Heart left ventricle (tissue), 16 donors: ENCODE measurements at regions not wholly inside any gene's neighbourhood (a gene's known extent, or its start where the extent isn't known, plus 50 kb on each side); places are given as distances from the start of the nearest gene placed in this dataset.

Experiments used
- ATAC-seq, 4 donors: fragments of 200-7000 bp; cut with Tn5 transposase; one replicate each; pipeline ENCODE4 v1.9.1; 2020 to 2022; ENCODE audit warnings: moderate library complexity in 4 of 4, mild to moderate bottlenecking in 3 of 4, moderate number of reproducible peaks in 1 of 4
- DNase-seq, 5 donors: peaks; one replicate each; pipeline ENCODE4 v3.0.0-alpha.2; 2020
- H3K27ac ChIP-seq, 12 donors: fragments of 200-600 bp; sonication (generic) in 4 of 12; one replicate each; pipeline versions ENCODE4 v1.5.0 to v1.8.0; 2016 to 2022; ENCODE audit warnings: mild to moderate bottlenecking in 2 of 12
- H3K27me3 ChIP-seq, 9 donors: fragments of 200-600 bp; sonication (generic) in 2 of 9; one replicate each; pipeline versions ENCODE4 v1.5.1 to v1.8.0; 2016 to 2022; ENCODE audit warnings: mild to moderate bottlenecking in 3 of 9
- H3K36me3 ChIP-seq, 9 donors: fragments of 200-600 bp; sonication (generic) in 2 of 9; one replicate each; pipeline versions ENCODE4 v1.5.0 to v1.8.0; 2018 to 2022; ENCODE audit warnings: mild to moderate bottlenecking in 2 of 9
- H3K4me1 ChIP-seq, 12 donors: fragments of 200-600 bp; sonication (generic) in 4 of 12; one replicate each; pipeline versions ENCODE4 v1.5.0 to v1.8.0; 2016 to 2022; ENCODE audit warnings: mild to moderate bottlenecking in 3 of 12
- H3K4me3 ChIP-seq, 12 donors: fragments of 200-600 bp; sonication (generic) in 4 of 12; one replicate each; pipeline versions ENCODE4 v1.5.0 to v1.8.0; 2017 to 2022; ENCODE audit warnings: mild to moderate bottlenecking in 9 of 12, moderate library complexity in 4 of 12
- H3K9me3 ChIP-seq, 12 donors: fragments of 200-600 bp; sonication (generic) in 4 of 12; one replicate each; pipeline versions ENCODE4 v1.5.0 to v1.8.0; 2016 to 2022; ENCODE audit warnings: mild to moderate bottlenecking in 1 of 12
- POLR2A ChIP-seq, 2 donors: fragments of 450-650 bp; IDR thresholded peaks; one replicate each; pipeline ENCODE4 v1.6.1; 2017; ENCODE audit warnings: antibody characterized with exemption in 2 of 2, mild to moderate bottlenecking in 2 of 2, moderate library complexity in 2 of 2
- WGBS, 4 donors: extraction: QIAGEN DNeasy Blood & Tissue Kit in 2 of 4; methylation state at CpG; one replicate each; pipeline versions ENCODE4 v1.1.5 to v1.1.7; 2013 to 2018; 5-methylcytosine and 5-hydroxymethylcytosine counted together
- intact Hi-C, 10 donors: fragments of 100-400 bp; cut with DNase I; formaldehyde crosslinking; loops; one replicate each; pipeline versions ENCODE4 v1.11.1 to v1.14.2; 2022
- TF ChIP-seq, protein P1 (sequence below), 12 donors: fragments of 200-600 bp; sonication (generic) in 4 of 12; IDR thresholded peaks; one replicate each; pipeline versions ENCODE4 v1.5.0 to v1.8.0; 2018 to 2022; ENCODE audit warnings: antibody characterized with exemption in 12 of 12, mild to moderate bottlenecking in 5 of 12
- donor health status: ischemic (EF 13 %, LVEDD 7.1; RV severe dilation, severe dysfunction).
- donor health status: healthy with polysubstance abuse.
- donor health status: DM: no; HTN: yes; CAD: no.
- donor health status: DM: no; HTN: no; CAD: no.
- donor health status: ischemic (EF 25% LVEDD 6.9; RV normal size, moderate dysfunction).
- donor health status: ischemic (EF 25% LVEDD 5.7; RV mildly dilated, moderate dysfunction).
- donor health status: healthy.
- donor health status: DM: yes; HTN: yes; CAD: no.
- donor health status: ischemic (EF 35%, LVEDD 5.7; RV mildly dilated, moderate dysfunction).
- donor health status: nonischemic (EF 11% LVEDD 7.7; RV severe dilation, severe dysfunction).
- donor health status: DM: yes; HTN: yes; CAD: no.
- donor health status: PGD.
- donor health status: ischemic (EF 29% LVEDD 5.4; RV normal size, mild dysfunction).
- donor health status: nonischemic (EF 23%, LVEDD 6.1; RV moderate dilation, normal function).

GRCh38 chr16:55968221-55968620 is 93.0 kb upstream of the CES5A start:
- Histone ChIP-seq H3K9me3 (no peaks in the 10 kb centered on the region), H3K27ac (no peak overlapping the region), H3K27me3 (no peaks in the 10 kb centered on the region), H3K4me1 (no peaks in the 10 kb centered on the region), H3K4me3 (no peak overlapping the region), H3K36me3 (no peaks in the 10 kb centered on the region)
- DNase-seq (no peak), ATAC-seq (no peak)
- WGBS, 4 donors: 55 to 68% (median 64%) methylated on average over 5 of the region's 5 CpGs
- TF ChIP-seq POLR2A (IDR thresholded peaks at IDR 0.05): no peak
- TF ChIP-seq, protein P1, sequence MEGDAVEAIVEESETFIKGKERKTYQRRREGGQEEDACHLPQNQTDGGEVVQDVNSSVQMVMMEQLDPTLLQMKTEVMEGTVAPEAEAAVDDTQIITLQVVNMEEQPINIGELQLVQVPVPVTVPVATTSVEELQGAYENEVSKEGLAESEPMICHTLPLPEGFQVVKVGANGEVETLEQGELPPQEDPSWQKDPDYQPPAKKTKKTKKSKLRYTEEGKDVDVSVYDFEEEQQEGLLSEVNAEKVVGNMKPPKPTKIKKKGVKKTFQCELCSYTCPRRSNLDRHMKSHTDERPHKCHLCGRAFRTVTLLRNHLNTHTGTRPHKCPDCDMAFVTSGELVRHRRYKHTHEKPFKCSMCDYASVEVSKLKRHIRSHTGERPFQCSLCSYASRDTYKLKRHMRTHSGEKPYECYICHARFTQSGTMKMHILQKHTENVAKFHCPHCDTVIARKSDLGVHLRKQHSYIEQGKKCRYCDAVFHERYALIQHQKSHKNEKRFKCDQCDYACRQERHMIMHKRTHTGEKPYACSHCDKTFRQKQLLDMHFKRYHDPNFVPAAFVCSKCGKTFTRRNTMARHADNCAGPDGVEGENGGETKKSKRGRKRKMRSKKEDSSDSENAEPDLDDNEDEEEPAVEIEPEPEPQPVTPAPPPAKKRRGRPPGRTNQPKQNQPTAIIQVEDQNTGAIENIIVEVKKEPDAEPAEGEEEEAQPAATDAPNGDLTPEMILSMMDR (IDR thresholded peaks at IDR 0.05): no peak
- intact Hi-C loops: no loop called here

- peaks cover 0 to 1% (median 0%) of the 10 kb centered on the region in 12 donors for H3K9me3 ChIP-seq
- no peak for ATAC-seq
- H3K4me3 ChIP-seq: no peak overlapping the region
- intact Hi-C loops: no loop called here
- no peak overlapping the region for H3K27ac ChIP-seq
- no peak for DNase-seq
- no peaks in the 10 kb centered on the region for H3K4me1 ChIP-seq
- no peaks in the 10 kb centered on the region for H3K27me3 ChIP-seq
- 65 to 86% (median 83%) methylated on average over 4 of the region's 4 CpGs for WGBS, 4 donors
- H3K36me3 ChIP-seq: no peaks in the 10 kb centered on the region
- no peak for TF ChIP-seq POLR2A (IDR thresholded peaks at IDR 0.05)
- TF ChIP-seq, protein P1 (IDR thresholded peaks at IDR 0.05): no peak
These were observed 89.8 kb upstream of the CES5A start for GRCh38 chr16:55964923-55965475.

GRCh38 chr16:55955845-55956244 is 80.7 kb upstream of the CES5A start:
- Histone ChIP-seq H3K4me3 (no peak overlapping the region), H3K36me3 (no peaks in the 10 kb centered on the region), H3K27ac (peak overlapping the region in 4 of 12 donors; percentile 19 to 76 (median 58)), H3K4me1 (peaks cover 0 to 16% (median 3%) of the 10 kb centered on the region in 12 donors), H3K27me3 (no peaks in the 10 kb centered on the region), H3K9me3 (peaks cover 0 to 5% (median 0%) of the 10 kb centered on the region in 12 donors)
- peak; percentile 50 to 93 (median 72) for DNase-seq
- WGBS, 4 donors: 20 to 23% (median 22%) methylated on average over 5 of the region's 5 CpGs
- intact Hi-C loops: loop anchor here in 1 of 10 donors (10.0 kb wide), 1 partner anchor 79 kb away; no protein-coding TSS in a partner anchor
- ATAC-seq: peak; percentile 96 to 99 (median 96)
- TF ChIP-seq, protein P1 (IDR thresholded peaks at IDR 0.05): no peak
- TF ChIP-seq POLR2A (IDR thresholded peaks at IDR 0.05): no peak

- no peak for DNase-seq
- Histone ChIP-seq H3K27me3 (no peaks in the 10 kb centered on the region), H3K9me3 (peaks cover 0 to 5% (median 0%) of the 10 kb centered on the region in 12 donors), H3K4me3 (no peak overlapping the region), H3K27ac (peak overlapping the region in 3 of 12 donors; percentile 37 to 76 (median 69)), H3K36me3 (no peaks in the 10 kb centered on the region), H3K4me1 (peaks cover 0 to 16% (median 3%) of the 10 kb centered on the region in 12 donors)
- TF ChIP-seq POLR2A (IDR thresholded peaks at IDR 0.05): no peak
- TF ChIP-seq, protein P1 (IDR thresholded peaks at IDR 0.05): no peak
- intact Hi-C loops: loop anchor here in 1 of 10 donors (10.0 kb wide), 1 partner anchor 79 kb away; no protein-coding TSS in a partner anchor
- 85 to 93% (median 88%) methylated on average over 4 of the region's 4 CpGs for WGBS, 4 donors
- ATAC-seq: peak in 2 of 4 donors; percentile 10 to 22
These were observed 80.3 kb upstream of the CES5A start for GRCh38 chr16:55955424-55955823.
